Transverse colon (tissue), 4 donors: ENCODE measurements at regions not wholly inside any gene's neighbourhood (a gene's known extent, or its start where the extent isn't known, plus 50 kb on each side); places are given as distances from the start of the nearest gene placed in this dataset.

Experiments used
- EP300 ChIP-seq: sonication (generic); formaldehyde crosslinking; IDR thresholded peaks from one replicate; pipeline ENCODE4 v1.6.1; 2017; ENCODE audit warnings: antibody characterized with exemption, low read depth
- POLR2A ChIP-seq: fragments of 450-650 bp; IDR thresholded peaks from one replicate; pipeline ENCODE4 v1.6.1; 2016; ENCODE audit warnings: antibody characterized with exemption, mild to moderate bottlenecking, moderate library complexity
- POLR2AphosphoS5 ChIP-seq, 3 donors: sonication (generic); formaldehyde crosslinking; IDR thresholded peaks; one replicate each; pipeline ENCODE4 v1.6.1; 2016; ENCODE audit warnings: antibody characterized with exemption in 3 of 3
- TF ChIP-seq, protein P1 (sequence below), 5 experiments: fragments of 200-600 bp in 3 of 5; fragments of 450-650 bp in 2 of 5; sonication (generic) in 3 of 5; IDR thresholded peaks; 1 replicate in 2 of 5; 2 replicates in 3 of 5; pipeline ENCODE4 v1.5.1; 2016 to 2017; ENCODE audit warnings: antibody characterized with exemption in 5 of 5, inconsistent platforms in 3 of 5, mild to moderate bottlenecking in 2 of 5, moderate library complexity in 1 of 5

DNA sequence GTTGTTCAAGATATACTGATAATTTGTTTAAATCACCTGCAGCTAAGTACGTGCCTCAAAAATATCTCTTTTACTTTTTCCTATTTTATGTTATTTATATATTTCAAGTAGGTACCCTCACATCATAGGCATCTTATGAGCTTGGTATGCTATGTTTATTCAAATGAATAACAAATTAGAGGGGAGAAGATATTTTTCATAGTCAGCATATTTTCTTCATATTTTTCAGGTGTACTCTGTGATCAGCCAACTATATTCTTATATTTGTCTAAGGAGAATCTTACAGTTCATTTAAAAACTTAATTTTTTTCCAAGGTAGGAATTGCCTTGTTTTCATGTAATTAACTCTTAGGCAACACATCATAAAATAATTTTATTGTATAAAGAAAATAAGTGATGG, 421.1 kb upstream of the GRM7 start:
- TF ChIP-seq, protein P1, sequence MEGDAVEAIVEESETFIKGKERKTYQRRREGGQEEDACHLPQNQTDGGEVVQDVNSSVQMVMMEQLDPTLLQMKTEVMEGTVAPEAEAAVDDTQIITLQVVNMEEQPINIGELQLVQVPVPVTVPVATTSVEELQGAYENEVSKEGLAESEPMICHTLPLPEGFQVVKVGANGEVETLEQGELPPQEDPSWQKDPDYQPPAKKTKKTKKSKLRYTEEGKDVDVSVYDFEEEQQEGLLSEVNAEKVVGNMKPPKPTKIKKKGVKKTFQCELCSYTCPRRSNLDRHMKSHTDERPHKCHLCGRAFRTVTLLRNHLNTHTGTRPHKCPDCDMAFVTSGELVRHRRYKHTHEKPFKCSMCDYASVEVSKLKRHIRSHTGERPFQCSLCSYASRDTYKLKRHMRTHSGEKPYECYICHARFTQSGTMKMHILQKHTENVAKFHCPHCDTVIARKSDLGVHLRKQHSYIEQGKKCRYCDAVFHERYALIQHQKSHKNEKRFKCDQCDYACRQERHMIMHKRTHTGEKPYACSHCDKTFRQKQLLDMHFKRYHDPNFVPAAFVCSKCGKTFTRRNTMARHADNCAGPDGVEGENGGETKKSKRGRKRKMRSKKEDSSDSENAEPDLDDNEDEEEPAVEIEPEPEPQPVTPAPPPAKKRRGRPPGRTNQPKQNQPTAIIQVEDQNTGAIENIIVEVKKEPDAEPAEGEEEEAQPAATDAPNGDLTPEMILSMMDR (IDR thresholded peaks at IDR 0.05) = no peak
- TF ChIP-seq EP300 = no peak
- no peak for TF ChIP-seq POLR2A
- TF ChIP-seq POLR2AphosphoS5 (IDR thresholded peaks at IDR 0.05) = no peak
